NCI-H82 treated with DMSO at 0.1 percent for 48 hours (cell line): ENCODE measurements at regions not wholly inside any gene's neighbourhood (a gene's known extent, or its start where the extent isn't known, plus 50 kb on each side); places are given as distances from the start of the nearest gene placed in this dataset.
"Not testable (repeated sequence)": the region's sequence is repeated elsewhere in the genome, so short reads cannot be mapped to it uniquely, and the experiment has no call there.

Experiments used
- DNase-seq: peaks from one replicate; lab custom pipeline; 2025; ENCODE audit not compliant: unreplicated experiment; lab: John Stamatoyannopoulos, UW

- peak; percentile 98 for DNase-seq
Measured at GRCh38 chr17:34051046-34051445, 204.0 kb upstream of the CCL2 start.

- no peak for DNase-seq
Measured at GRCh38 chr17:34054495-34054894, 200.6 kb upstream of the CCL2 start.

- no peak for DNase-seq
Measured at GRCh38 chr17:34055606-34056005, 199.5 kb upstream of the CCL2 start.

GRCh38 chr17:34059423-34060220 is 195.5 kb upstream of the CCL2 start:
- DNase-seq = no peak

GRCh38 chr17:34066528-34066927 is 188.6 kb upstream of the CCL2 start:
- no peak for DNase-seq

GRCh38 chr17:34067011-34067410 is 188.1 kb upstream of the CCL2 start:
- no peak for DNase-seq

GRCh38 chr17:34068571-34068970 is 186.5 kb upstream of the CCL2 start:
- DNase-seq = no peak

- no peak for DNase-seq
Measured at GRCh38 chr17:34070712-34071111, 184.4 kb upstream of the CCL2 start.

GRCh38 chr17:34071886-34072420 is 183.1 kb upstream of the CCL2 start:
- no peak for DNase-seq

- DNase-seq = no peak
Measured at GRCh38 chr17:34075076-34075475, 180.0 kb upstream of the CCL2 start.

GRCh38 chr17:34076743-34077631 is 178.1 kb upstream of the CCL2 start:
- no peak for DNase-seq

- peak; percentile 5 for DNase-seq
Measured at GRCh38 chr17:34081269-34081668, 173.8 kb upstream of the CCL2 start.

GRCh38 chr17:34082404-34082803 is 172.7 kb upstream of the CCL2 start:
- DNase-seq = no peak

GRCh38 chr17:34089042-34089441 is 166.0 kb upstream of the CCL2 start:
- DNase-seq = not testable (repeated sequence)

GRCh38 chr17:34090593-34090992 is 164.5 kb upstream of the CCL2 start:
- DNase-seq = no peak

- DNase-seq = no peak
Measured at GRCh38 chr17:34091975-34092374, 163.1 kb upstream of the CCL2 start.

- no peak for DNase-seq
Measured at GRCh38 chr17:34095106-34095505, 160.0 kb upstream of the CCL2 start.

GRCh38 chr17:34098699-34099098 is 156.4 kb upstream of the CCL2 start:
- no peak for DNase-seq

GRCh38 chr17:34099859-34100515 is 155.1 kb upstream of the CCL2 start:
- DNase-seq = no peak

GRCh38 chr17:34107019-34107418 is 148.1 kb upstream of the CCL2 start:
- no peak for DNase-seq

GRCh38 chr17:34110315-34110714 is 144.8 kb upstream of the CCL2 start:
- peak; percentile 99 for DNase-seq
